WI38 (cell line): ENCODE measurements at regions not wholly inside any gene's neighbourhood (a gene's known extent, or its start where the extent isn't known, plus 50 kb on each side); places are given as distances from the start of the nearest gene placed in this dataset.

Source experiments
- H3K4me3 ChIP-seq: 2 replicates; pipeline ENCODE4 v1.5.1; 2011; ENCODE audit warnings: low read depth, mild to moderate bottlenecking, control low read depth, low read length
- CTCF ChIP-seq: IDR thresholded peaks from 2 replicates; pipeline ENCODE4 v1.5.1; 2012; ENCODE audit warnings: low read depth, mild to moderate bottlenecking, control low read depth, low read length

GRCh38 chr7:33781796-33782195 is 123.5 kb upstream of the BMPER start:
- no peak for TF ChIP-seq CTCF
- no peak overlapping the region for H3K4me3 ChIP-seq

GRCh38 chr7:33784000-33784399 is 121.3 kb upstream of the BMPER start:
- no peak overlapping the region for H3K4me3 ChIP-seq
- no peak for TF ChIP-seq CTCF

- no peak for TF ChIP-seq CTCF
- H3K4me3 ChIP-seq: no peak overlapping the region
These were observed 116.8 kb upstream of the BMPER start for GRCh38 chr7:33788531-33788930.

GRCh38 chr7:33789871-33790630 is 115.3 kb upstream of the BMPER start:
- no peak overlapping the region for H3K4me3 ChIP-seq
- TF ChIP-seq CTCF: no peak

GRCh38 chr7:33790746-33791145 is 114.6 kb upstream of the BMPER start:
- H3K4me3 ChIP-seq: no peak overlapping the region
- no peak for TF ChIP-seq CTCF

GRCh38 chr7:33792041-33792440 is 113.3 kb upstream of the BMPER start:
- no peak overlapping the region for H3K4me3 ChIP-seq
- TF ChIP-seq CTCF: no peak

- no peak overlapping the region for H3K4me3 ChIP-seq
- TF ChIP-seq CTCF: no peak
These were observed 112.7 kb upstream of the BMPER start for GRCh38 chr7:33792547-33793105.
